ENCODE measurements at regions not wholly inside any gene's neighbourhood (a gene's known extent, or its start where the extent isn't known, plus 50 kb on each side); places are given as distances from the start of the nearest gene placed in this dataset.

DNA sequence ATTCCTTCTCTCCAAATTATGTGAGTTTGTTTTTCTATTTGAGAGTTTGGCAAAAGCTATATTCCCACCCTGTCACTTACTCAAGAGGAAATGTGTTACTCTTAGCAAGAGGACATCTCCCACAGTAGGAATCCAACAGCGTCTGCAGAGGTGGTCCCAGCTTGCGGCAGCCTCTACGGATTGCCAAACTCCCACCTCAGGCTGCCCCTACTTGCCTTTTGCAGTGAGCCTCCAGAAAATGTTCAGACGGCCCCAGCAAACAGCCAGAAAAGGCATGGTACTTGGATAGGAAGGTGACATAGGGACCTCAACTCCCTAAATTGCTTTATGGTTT is 158.4 kb downstream of the SUCLG1 start:
- TF ChIP-seq, protein P1, sequence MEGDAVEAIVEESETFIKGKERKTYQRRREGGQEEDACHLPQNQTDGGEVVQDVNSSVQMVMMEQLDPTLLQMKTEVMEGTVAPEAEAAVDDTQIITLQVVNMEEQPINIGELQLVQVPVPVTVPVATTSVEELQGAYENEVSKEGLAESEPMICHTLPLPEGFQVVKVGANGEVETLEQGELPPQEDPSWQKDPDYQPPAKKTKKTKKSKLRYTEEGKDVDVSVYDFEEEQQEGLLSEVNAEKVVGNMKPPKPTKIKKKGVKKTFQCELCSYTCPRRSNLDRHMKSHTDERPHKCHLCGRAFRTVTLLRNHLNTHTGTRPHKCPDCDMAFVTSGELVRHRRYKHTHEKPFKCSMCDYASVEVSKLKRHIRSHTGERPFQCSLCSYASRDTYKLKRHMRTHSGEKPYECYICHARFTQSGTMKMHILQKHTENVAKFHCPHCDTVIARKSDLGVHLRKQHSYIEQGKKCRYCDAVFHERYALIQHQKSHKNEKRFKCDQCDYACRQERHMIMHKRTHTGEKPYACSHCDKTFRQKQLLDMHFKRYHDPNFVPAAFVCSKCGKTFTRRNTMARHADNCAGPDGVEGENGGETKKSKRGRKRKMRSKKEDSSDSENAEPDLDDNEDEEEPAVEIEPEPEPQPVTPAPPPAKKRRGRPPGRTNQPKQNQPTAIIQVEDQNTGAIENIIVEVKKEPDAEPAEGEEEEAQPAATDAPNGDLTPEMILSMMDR (IDR thresholded peaks at IDR 0.05), result no peak

DNA sequence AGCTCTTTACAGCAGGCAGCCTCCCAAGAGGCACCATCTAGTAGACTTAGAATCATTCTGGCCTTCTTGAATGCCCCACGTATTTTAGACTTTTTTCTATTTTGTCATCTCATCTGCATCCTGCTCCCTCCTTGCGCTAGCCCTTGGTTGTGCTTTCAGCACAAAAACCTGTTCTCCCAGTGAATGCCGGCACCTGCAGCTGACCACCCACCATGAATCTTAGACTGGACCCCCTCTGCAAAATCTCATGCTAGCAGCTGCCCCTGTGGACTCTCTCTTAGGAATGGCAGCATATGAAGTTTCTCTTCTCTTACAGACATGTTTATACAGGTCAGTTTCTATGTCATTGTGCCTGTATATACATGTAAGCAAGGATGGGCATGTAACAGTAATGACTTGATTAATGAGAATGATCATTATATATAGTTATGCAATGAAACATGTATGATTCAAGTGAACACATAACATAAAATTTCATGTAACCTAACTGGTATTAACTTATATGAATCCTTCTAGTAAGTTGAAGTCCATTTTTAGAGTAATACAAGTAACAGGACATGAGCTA is 159.8 kb downstream of the SUCLG1 start:
- TF ChIP-seq, protein P1 (IDR thresholded peaks at IDR 0.05), result no peak

GRCh38 chr2:84297155-84297554 is 161.9 kb downstream of the SUCLG1 start:
- TF ChIP-seq, protein P1 (IDR thresholded peaks at IDR 0.05), result no peak

- TF ChIP-seq, protein P1 (IDR thresholded peaks at IDR 0.05), result no peak
Observed at GRCh38 chr2:84293791-84294380, 165.2 kb downstream of the SUCLG1 start.

DNA sequence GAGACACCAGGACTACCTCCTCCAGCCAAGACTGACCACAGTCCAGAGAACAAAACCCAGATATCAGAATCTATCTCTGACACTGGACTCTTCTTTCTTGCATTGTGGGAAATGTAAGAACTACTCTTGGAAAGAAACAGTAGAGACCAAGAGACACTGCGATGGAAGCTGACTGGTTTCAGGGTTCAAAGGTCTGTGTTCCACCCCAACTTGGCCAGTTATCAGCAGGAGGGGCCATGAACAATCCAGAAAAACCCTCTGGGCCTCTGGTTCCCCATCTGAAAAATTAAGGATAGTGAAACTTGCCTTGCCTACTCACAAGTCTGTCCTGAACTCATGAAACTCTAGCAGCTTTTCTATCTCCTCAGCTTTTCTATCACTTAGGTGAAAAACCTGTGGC is 166.5 kb downstream of the SUCLG1 start:
- TF ChIP-seq, protein P1 (IDR thresholded peaks at IDR 0.05), result no peak

DNA sequence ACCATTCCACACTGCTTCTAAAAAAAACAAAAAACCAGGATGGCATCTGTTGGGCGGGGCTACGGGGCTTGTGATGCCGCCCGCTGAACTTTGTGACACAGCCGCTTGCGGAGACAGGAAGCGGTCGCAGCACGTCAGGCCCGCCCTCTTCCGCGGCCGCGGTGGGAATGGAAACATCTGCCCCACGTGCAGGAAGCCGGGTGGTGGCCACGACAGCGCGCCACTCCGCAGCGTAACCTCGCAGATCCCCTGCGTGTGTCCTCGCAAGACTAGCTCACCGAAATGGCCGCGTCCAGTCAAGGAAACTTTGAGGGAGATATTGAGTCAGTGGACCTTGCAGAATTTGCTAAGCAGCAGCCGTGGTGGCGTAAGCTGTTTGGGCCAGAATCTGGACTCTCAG is 168.5 kb downstream of the SUCLG1 start:
- TF ChIP-seq, protein P1 (IDR thresholded peaks at IDR 0.05), result no peak

DNA sequence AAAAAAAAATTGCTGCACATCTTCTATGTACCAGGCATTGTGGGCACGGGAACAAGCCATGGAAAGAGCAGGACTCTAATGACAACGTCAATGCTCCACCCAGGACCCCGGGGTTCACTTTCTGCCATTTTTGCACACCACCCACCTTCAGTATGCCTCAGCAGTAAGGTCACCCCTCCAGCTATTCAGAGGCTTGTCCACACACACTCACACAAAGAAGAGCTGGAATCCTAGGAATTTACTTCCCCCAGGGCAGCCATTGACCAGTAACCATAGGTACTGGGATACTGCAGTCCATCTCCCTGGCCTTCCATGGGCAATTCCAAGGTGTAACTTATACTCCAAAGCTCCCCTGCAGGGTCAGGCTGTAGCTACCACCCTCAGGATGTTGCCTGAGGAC is 170.8 kb downstream of the SUCLG1 start:
- TF ChIP-seq, protein P1 (IDR thresholded peaks at IDR 0.05), result no peak

DNA sequence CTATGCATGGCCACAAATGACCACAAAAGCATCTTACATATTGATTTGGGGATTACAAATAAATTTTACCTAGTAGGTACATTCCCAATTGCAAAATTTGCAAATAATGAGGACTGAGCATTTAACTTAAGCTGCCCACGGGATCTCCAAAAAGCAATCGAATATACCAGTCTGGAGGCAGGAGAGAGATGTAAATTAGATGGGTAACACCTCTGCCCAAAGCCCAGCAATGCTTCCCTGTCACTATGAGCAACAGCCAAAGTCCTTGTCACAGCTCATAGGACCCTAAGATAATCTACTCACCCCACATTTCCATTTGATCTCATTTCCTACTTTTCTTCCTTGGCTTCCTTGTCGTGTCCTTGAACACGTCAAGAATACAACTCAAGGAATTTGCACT is 172.2 kb downstream of the SUCLG1 start:
- TF ChIP-seq, protein P1 (IDR thresholded peaks at IDR 0.05), result no peak
